IMR-90 (cell line): ENCODE measurements at regions not wholly inside any gene's neighbourhood (a gene's known extent, or its start where the extent isn't known, plus 50 kb on each side); places are given as distances from the start of the nearest gene placed in this dataset.

ENCODE experiments used
- ATAC-seq: fragments of 200-7000 bp; cut with Tn5 transposase; 2 replicates; pipeline ENCODE4 v1.9.1; 2020; ENCODE audit warnings: low read depth, mild to moderate bottlenecking, moderate library complexity
- BruUV-seq: library from RNA; stranded (reverse); fragments of 400-500 nt; replicated peaks from 2 replicates; lab custom pipeline; 2021; lab: Mats Ljungman, UMichigan
- CTCF ChIA-PET: fragments of 300-600 bp; formaldehyde crosslinking; extraction: SDS; loops from one replicate; lab custom pipeline; 2021; ENCODE audit warnings: antibody characterized with exemption; lab: Yijun Ruan, JAX
- POLR2A ChIA-PET: fragments of 300-600 bp; sonication (Branson Sonifier 250); formaldehyde crosslinking; loops from one replicate; lab custom pipeline; 2022; ENCODE audit warnings: antibody characterized with exemption; ENCODE audit not compliant: unreplicated experiment; lab: Charles Lee
- DNase-seq: peaks from one replicate; pipeline ENCODE4 v3.0.0; 2013
- H2AFZ ChIP-seq: replicated peaks from 2 replicates; pipeline ENCODE3; 2013; ENCODE audit warnings: low read length, mild to moderate bottlenecking; ENCODE audit not compliant: poor library complexity
- H2AK5ac ChIP-seq: 2 replicates; pipeline ENCODE4 v1.6.1; 2013; ENCODE audit warnings: low read depth, low read length, inconsistent platforms
- H2AK9ac ChIP-seq: replicated peaks from 2 replicates; pipeline ENCODE3; 2013; ENCODE audit warnings: mild to moderate bottlenecking, low read depth, low read length, moderate library complexity; ENCODE audit not compliant: poor library complexity
- H2BK120ac ChIP-seq: 2 replicates; pipeline ENCODE4 v1.6.1; 2013; ENCODE audit warnings: low read depth, low read length, inconsistent platforms
- H2BK15ac ChIP-seq: 3 replicates; pipeline ENCODE4 v1.6.1; 2013; ENCODE audit warnings: low read depth, low read length, inconsistent platforms
- H2BK20ac ChIP-seq: 2 replicates; pipeline ENCODE4 v1.6.1; 2013; ENCODE audit warnings: low read depth, mild to moderate bottlenecking, inconsistent platforms, low read length, moderate library complexity
- H2BK5ac ChIP-seq: 2 replicates; pipeline ENCODE4 v1.6.1; 2013; ENCODE audit warnings: mild to moderate bottlenecking, low read depth, low read length, inconsistent platforms; ENCODE audit not compliant: poor library complexity, severe bottlenecking
- H3K14ac ChIP-seq: replicated peaks from 2 replicates; pipeline ENCODE4 v1.6.1; 2013; ENCODE audit warnings: low read depth, low read length, inconsistent platforms
- H3K18ac ChIP-seq: 2 replicates; pipeline ENCODE4 v1.6.1; 2013; ENCODE audit warnings: low read depth, low read length, control low read depth
- H3K23ac ChIP-seq: 2 replicates; pipeline ENCODE4 v1.6.1; 2013; ENCODE audit warnings: low read depth, low read length, inconsistent platforms
- H3K27ac ChIP-seq: 2 replicates; pipeline ENCODE4 v1.5.1; 2013; ENCODE audit warnings: mild to moderate bottlenecking, control low read depth, low read length; ENCODE audit not compliant: insufficient read depth
- H3K27me3 ChIP-seq: 2 replicates; pipeline ENCODE4 v1.6.1; 2013; ENCODE audit warnings: low read length; ENCODE audit not compliant: control insufficient read depth, insufficient read depth
- H3K36me3 ChIP-seq: 2 replicates; pipeline ENCODE4 v1.6.1; 2013; ENCODE audit warnings: low read length, mixed read lengths; ENCODE audit not compliant: control insufficient read depth, insufficient read depth
- H3K4ac ChIP-seq: 2 replicates; pipeline ENCODE4 v1.6.1; 2013; ENCODE audit warnings: low read depth, low read length, inconsistent platforms
- H3K4me1 ChIP-seq: 2 replicates; pipeline ENCODE4 v1.6.1; 2013; ENCODE audit warnings: low read length, mixed read lengths; ENCODE audit not compliant: control insufficient read depth, insufficient read depth
- H3K4me2 ChIP-seq: 2 replicates; pipeline ENCODE4 v1.6.1; 2013; ENCODE audit warnings: low read depth, mild to moderate bottlenecking, control low read depth, low read length, moderate library complexity
- H3K4me3 ChIP-seq: 2 replicates; pipeline ENCODE4 v1.5.1; 2013; ENCODE audit warnings: low read depth, mild to moderate bottlenecking, control low read depth, low read length, moderate library complexity; ENCODE audit not compliant: insufficient read depth
- H3K56ac ChIP-seq: 2 replicates; pipeline ENCODE4 v1.6.1; 2013; ENCODE audit warnings: low read length, inconsistent platforms; ENCODE audit not compliant: insufficient read depth; ENCODE audit errors: extremely low read depth
- H3K79me1 ChIP-seq, 2 experiments: 2 replicates each; pipeline ENCODE4 v1.6.1; 2013; ENCODE audit warnings: low read length in 2 of 2, inconsistent platforms in 1 of 2, low read depth in 1 of 2
- H3K9ac ChIP-seq: 2 replicates; pipeline ENCODE4 v1.6.1; 2013; ENCODE audit warnings: low read depth, low read length, control low read depth
- H3K9me1 ChIP-seq: 2 replicates; pipeline ENCODE4 v1.6.1; 2013; ENCODE audit warnings: low read length, inconsistent platforms; ENCODE audit not compliant: insufficient read depth
- H3K9me3 ChIP-seq: 2 replicates; pipeline ENCODE4 v1.6.1; 2013; ENCODE audit warnings: low read length; ENCODE audit not compliant: control insufficient read depth, insufficient read depth
- H4K20me1 ChIP-seq: 2 replicates; pipeline ENCODE4 v1.6.1; 2013; ENCODE audit warnings: low read length, inconsistent platforms; ENCODE audit not compliant: insufficient read depth
- H4K5ac ChIP-seq: 2 replicates; pipeline ENCODE4 v1.6.1; 2013; ENCODE audit warnings: mild to moderate bottlenecking, low read depth, low read length, control low read depth
- H4K8ac ChIP-seq, 2 experiments: 2 replicates each; pipeline ENCODE4 v1.6.1; 2013; ENCODE audit warnings: low read depth in 2 of 2, low read length in 2 of 2, control low read depth in 1 of 2, inconsistent platforms in 1 of 2
- H4K91ac ChIP-seq: 2 replicates; pipeline ENCODE4 v1.6.1; 2013; ENCODE audit warnings: low read depth, low read length, inconsistent platforms; ENCODE audit not compliant: insufficient read depth
- BHLHE40 ChIP-seq: fragments of 150-350 bp; IDR thresholded peaks from 2 replicates; pipeline ENCODE4 v1.6.1; 2016; ENCODE audit warnings: mild to moderate bottlenecking, low read depth, low read length
- CEBPB ChIP-seq: IDR thresholded peaks from 2 replicates; pipeline ENCODE4 v1.6.1; 2012; ENCODE audit warnings: low read depth, low read length, improper control_type of control experiment
- CHD1 ChIP-seq: IDR thresholded peaks from 2 replicates; pipeline ENCODE4 v1.6.1; 2012; ENCODE audit warnings: low read depth, low read length, improper control_type of control experiment
- FOS ChIP-seq: fragments of 150-350 bp; IDR thresholded peaks from 2 replicates; pipeline ENCODE4 v1.6.1; 2016; ENCODE audit warnings: low read depth, low read length
- MAFK ChIP-seq: IDR thresholded peaks from 2 replicates; pipeline ENCODE4 v1.6.1; 2012; ENCODE audit warnings: low read depth, low read length, improper control_type of control experiment
- RAD21 ChIP-seq: IDR thresholded peaks from 2 replicates; pipeline ENCODE4 v1.6.1; 2012; ENCODE audit warnings: low read length, improper control_type of control experiment
- WGBS, 2 experiments: methylation state at CpG; one replicate each; pipeline versions ENCODE4 v1.1.5 to v1.1.7; 2013; ENCODE audit warnings: missing lambda C conversion rate in 2 of 2; ENCODE audit not compliant: insufficient read length in 1 of 2; ENCODE audit errors: extremely low coverage in 2 of 2; 5-methylcytosine and 5-hydroxymethylcytosine counted together
- dilution Hi-C: fragments of 300-500 bp; cut with HindIII; formaldehyde crosslinking; loops from one replicate; pipeline ENCODE4 v1.14.3; 2018; ENCODE audit warnings: low sequenced_read_pairs; ENCODE audit not compliant: unreplicated experiment
- in situ Hi-C: fragments of 300-500 bp; cut with MboI; formaldehyde crosslinking; loops from 3 replicates; pipeline ENCODE4 v1.14.3; 2019; ENCODE audit warnings: low sequenced_read_pairs, inconsistent platforms, mixed read lengths
- intact Hi-C: fragments of 100-400 bp; cut with micrococcal nuclease; formaldehyde crosslinking; loops from 2 replicates; pipeline ENCODE4 v1.10.0; 2022
- TF ChIP-seq, protein P1 (sequence below): fragments of 150-350 bp; IDR thresholded peaks from 2 replicates; pipeline ENCODE4 v1.6.1; 2016; ENCODE audit warnings: low read depth, mild to moderate bottlenecking, low read length, moderate library complexity, borderline replicate concordance

DNA sequence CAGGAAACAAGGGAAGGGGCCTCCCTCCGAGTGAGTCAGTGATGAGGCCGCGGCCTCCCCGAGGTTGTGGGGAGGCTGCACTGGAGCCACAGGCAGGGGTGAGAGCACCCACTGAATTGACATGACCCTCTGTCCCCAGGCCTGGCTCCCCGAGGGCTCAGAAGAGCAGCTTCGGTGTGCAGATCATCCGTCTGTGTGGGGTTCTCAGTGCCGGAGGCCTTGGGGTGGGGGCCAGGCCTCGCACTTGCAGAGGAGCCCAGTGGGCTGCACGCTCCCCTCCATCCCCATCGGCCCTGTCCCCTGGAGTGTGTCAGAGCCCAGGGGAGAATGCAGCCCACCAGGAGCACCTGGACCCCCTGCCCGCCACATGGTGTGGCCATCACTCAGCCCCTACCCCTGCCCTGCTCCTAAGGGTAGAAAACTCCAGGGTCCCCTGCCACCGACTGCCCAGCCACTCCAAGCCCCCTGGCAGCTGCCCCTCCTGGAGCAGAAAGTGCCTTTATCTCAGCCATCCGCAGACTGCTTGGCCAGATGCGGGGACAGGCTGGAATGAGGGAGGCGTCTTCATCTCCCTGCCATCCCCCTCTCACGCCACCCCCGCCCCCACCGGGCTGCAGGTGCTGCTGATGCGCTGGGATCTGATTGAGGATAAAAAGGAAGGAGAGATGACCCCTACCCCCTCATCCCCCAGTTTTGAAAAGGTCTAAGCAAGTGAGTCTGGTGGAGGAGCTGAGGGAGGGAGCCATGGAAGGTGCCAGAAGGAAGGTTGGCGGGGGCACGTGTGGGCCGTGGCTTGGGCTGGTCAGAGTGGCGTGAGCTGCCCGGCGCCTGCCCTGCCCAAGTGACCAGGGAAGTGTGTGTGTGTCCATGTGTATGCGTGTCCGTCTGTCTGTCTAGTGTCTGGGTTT, 358.3 kb downstream of the SEC14L1 start:
- intact Hi-C loops: no loop called here
- H3K9me1 ChIP-seq: 0 out of 2 replicates have a peak, but pooled peaks cover 5% of the 10 kb centered on the region
- no peak overlapping the region for H2BK15ac ChIP-seq
- H3K27me3 ChIP-seq: no peaks in the 10 kb centered on the region
- no peak overlapping the region for H4K91ac ChIP-seq
- H3K4me1 ChIP-seq: peaks cover 3% of the 10 kb centered on the region; the same call in 1 of the 2 replicates
- H3K56ac ChIP-seq: no peak overlapping the region
- no peak overlapping the region for H3K23ac ChIP-seq
- ATAC-seq (no peak), DNase-seq (no peak)
- H2AK9ac ChIP-seq: no peak overlapping the region
- no peak overlapping the region for H3K9ac ChIP-seq
- H2BK120ac ChIP-seq: no peak overlapping the region
- H3K4ac ChIP-seq: no peak overlapping the region
- TF ChIP-seq CHD1 (no peak), RAD21 (no peak), BHLHE40 (no peak), FOS (no peak), CEBPB (no peak), MAFK (no peak)
- TF ChIP-seq, protein P1, sequence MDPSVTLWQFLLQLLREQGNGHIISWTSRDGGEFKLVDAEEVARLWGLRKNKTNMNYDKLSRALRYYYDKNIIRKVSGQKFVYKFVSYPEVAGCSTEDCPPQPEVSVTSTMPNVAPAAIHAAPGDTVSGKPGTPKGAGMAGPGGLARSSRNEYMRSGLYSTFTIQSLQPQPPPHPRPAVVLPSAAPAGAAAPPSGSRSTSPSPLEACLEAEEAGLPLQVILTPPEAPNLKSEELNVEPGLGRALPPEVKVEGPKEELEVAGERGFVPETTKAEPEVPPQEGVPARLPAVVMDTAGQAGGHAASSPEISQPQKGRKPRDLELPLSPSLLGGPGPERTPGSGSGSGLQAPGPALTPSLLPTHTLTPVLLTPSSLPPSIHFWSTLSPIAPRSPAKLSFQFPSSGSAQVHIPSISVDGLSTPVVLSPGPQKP: no peak
- H2BK5ac ChIP-seq: no peak overlapping the region
- no CpG with 5 or more reads among the region's 28 CpGs for WGBS, 2 experiments
- H3K4me3 ChIP-seq: no peak overlapping the region
- no peak overlapping the region for H4K5ac ChIP-seq
- no peak overlapping the region for H2AFZ ChIP-seq
- peaks cover 65% of the 10 kb centered on the region for H3K36me3 ChIP-seq
- peaks cover 29% of the 10 kb centered on the region for H4K20me1 ChIP-seq
- ChIA-PET POLR2A (no interaction called here), CTCF (no interaction called here)
- peaks cover 0 to 30% of the 10 kb centered on the region in 2 experiments; a peak in 2 of 4 replicates for H3K79me1 ChIP-seq
- dilution Hi-C loops: no loop called here
- no peaks in the 10 kb centered on the region for H3K9me3 ChIP-seq
- no peak overlapping the region for H3K27ac ChIP-seq
- H4K8ac ChIP-seq: no peak overlapping the region
- H3K18ac ChIP-seq: no peak overlapping the region
- in situ Hi-C loops: loop anchor here (5.0 kb wide), 1 partner anchor 172 kb away; no protein-coding TSS in a partner anchor
- H2BK20ac ChIP-seq: no peak overlapping the region
- no peak overlapping the region for H3K14ac ChIP-seq
- BruUV-seq: no TSS peak
- no peak overlapping the region for H3K4me2 ChIP-seq
- H2AK5ac ChIP-seq: no peak overlapping the region
